Hepatocyte (in vitro differentiated cells): ENCODE measurements at regions not wholly inside any gene's neighbourhood (a gene's known extent, or its start where the extent isn't known, plus 50 kb on each side); places are given as distances from the start of the nearest gene placed in this dataset.

Source experiments
- EZH2 ChIP-seq: fragments of 200-600 bp; sonication (generic); IDR thresholded peaks from 2 replicates; pipeline ENCODE4 v1.6.1; 2016; ENCODE audit warnings: antibody characterized with exemption, mild to moderate bottlenecking, borderline replicate concordance
- EZH2phosphoT487 ChIP-seq: fragments of 200-600 bp; sonication (generic); IDR thresholded peaks from one replicate; pipeline ENCODE4 v1.6.1; 2018; ENCODE audit warnings: antibody characterized with exemption, mild to moderate bottlenecking, low read depth, moderate library complexity; ENCODE audit not compliant: unreplicated experiment, severe bottlenecking
- TF ChIP-seq, protein P1 (sequence below): fragments of 200-600 bp; sonication (generic); IDR thresholded peaks from 2 replicates; pipeline ENCODE4 v1.5.1; 2016; ENCODE audit warnings: antibody characterized with exemption, mild to moderate bottlenecking; ENCODE audit not compliant: poor library complexity

- TF ChIP-seq, protein P1, sequence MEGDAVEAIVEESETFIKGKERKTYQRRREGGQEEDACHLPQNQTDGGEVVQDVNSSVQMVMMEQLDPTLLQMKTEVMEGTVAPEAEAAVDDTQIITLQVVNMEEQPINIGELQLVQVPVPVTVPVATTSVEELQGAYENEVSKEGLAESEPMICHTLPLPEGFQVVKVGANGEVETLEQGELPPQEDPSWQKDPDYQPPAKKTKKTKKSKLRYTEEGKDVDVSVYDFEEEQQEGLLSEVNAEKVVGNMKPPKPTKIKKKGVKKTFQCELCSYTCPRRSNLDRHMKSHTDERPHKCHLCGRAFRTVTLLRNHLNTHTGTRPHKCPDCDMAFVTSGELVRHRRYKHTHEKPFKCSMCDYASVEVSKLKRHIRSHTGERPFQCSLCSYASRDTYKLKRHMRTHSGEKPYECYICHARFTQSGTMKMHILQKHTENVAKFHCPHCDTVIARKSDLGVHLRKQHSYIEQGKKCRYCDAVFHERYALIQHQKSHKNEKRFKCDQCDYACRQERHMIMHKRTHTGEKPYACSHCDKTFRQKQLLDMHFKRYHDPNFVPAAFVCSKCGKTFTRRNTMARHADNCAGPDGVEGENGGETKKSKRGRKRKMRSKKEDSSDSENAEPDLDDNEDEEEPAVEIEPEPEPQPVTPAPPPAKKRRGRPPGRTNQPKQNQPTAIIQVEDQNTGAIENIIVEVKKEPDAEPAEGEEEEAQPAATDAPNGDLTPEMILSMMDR, result peak; percentile 33
- TF ChIP-seq EZH2 (no peak), EZH2phosphoT487 (no peak)
Observed at GRCh38 chr4:24032371-24032989, 142.6 kb upstream of the PPARGC1A start.
